HG03565 (cell line): ENCODE measurements at regions not wholly inside any gene's neighbourhood (a gene's known extent, or its start where the extent isn't known, plus 50 kb on each side); places are given as distances from the start of the nearest gene placed in this dataset.

Experiments
- ATAC-seq: cut with Tn5 transposase; IDR thresholded peaks from one replicate; pipeline ENCODE4 v1.9.1; 2021; ENCODE audit warnings: mild to moderate bottlenecking, moderate library complexity; ENCODE audit not compliant: unreplicated experiment

GRCh38 chr9:106724566-106724965, 138.4 kb upstream of the ZNF462 start:
- ATAC-seq = no peak

- no peak for ATAC-seq
Observed at GRCh38 chr9:106726070-106726815, 136.7 kb upstream of the ZNF462 start.

- no peak for ATAC-seq
Observed at GRCh38 chr9:106727969-106728368, 135.0 kb upstream of the ZNF462 start.

- no peak for ATAC-seq
Observed at GRCh38 chr9:106728860-106729259, 134.1 kb upstream of the ZNF462 start.

- ATAC-seq = no peak
Observed at GRCh38 chr9:106731910-106732309, 131.1 kb upstream of the ZNF462 start.

GRCh38 chr9:106733828-106734380, 129.1 kb upstream of the ZNF462 start:
- no peak for ATAC-seq

GRCh38 chr9:106737516-106737915, 125.5 kb upstream of the ZNF462 start:
- no peak for ATAC-seq

GRCh38 chr9:106738109-106738508, 124.9 kb upstream of the ZNF462 start:
- no peak for ATAC-seq

- no peak for ATAC-seq
Observed at GRCh38 chr9:106745457-106745856, 117.5 kb upstream of the ZNF462 start.

GRCh38 chr9:106745876-106746275, 117.1 kb upstream of the ZNF462 start:
- no peak for ATAC-seq

GRCh38 chr9:106751681-106752080, 111.3 kb upstream of the ZNF462 start:
- ATAC-seq = no peak

GRCh38 chr9:106752581-106752980, 110.4 kb upstream of the ZNF462 start:
- ATAC-seq = no peak

GRCh38 chr9:106753155-106753671, 109.8 kb upstream of the ZNF462 start:
- peak; percentile 91 for ATAC-seq

- ATAC-seq = no peak
Observed at GRCh38 chr9:106755736-106756135, 107.2 kb upstream of the ZNF462 start.

GRCh38 chr9:106757514-106757913, 105.5 kb upstream of the ZNF462 start:
- no peak for ATAC-seq

- peak; percentile 91 for ATAC-seq
Observed at GRCh38 chr9:106758911-106759310, 104.1 kb upstream of the ZNF462 start.

- ATAC-seq = no peak
Observed at GRCh38 chr9:106761493-106761892, 101.5 kb upstream of the ZNF462 start.

GRCh38 chr9:106766616-106767015, 96.3 kb upstream of the ZNF462 start:
- no peak for ATAC-seq

- ATAC-seq = no peak
Observed at GRCh38 chr9:106769331-106769730, 93.6 kb upstream of the ZNF462 start.

GRCh38 chr9:106771608-106772007, 91.4 kb upstream of the ZNF462 start:
- no peak for ATAC-seq

- no peak for ATAC-seq
Observed at GRCh38 chr9:106772523-106773290, 90.3 kb upstream of the ZNF462 start.

GRCh38 chr9:106773750-106774149, 89.2 kb upstream of the ZNF462 start:
- no peak for ATAC-seq
